GM21576 (cell line): ENCODE measurements at regions not wholly inside any gene's neighbourhood (a gene's known extent, or its start where the extent isn't known, plus 50 kb on each side); places are given as distances from the start of the nearest gene placed in this dataset.

Source experiments
- ATAC-seq: cut with Tn5 transposase; IDR thresholded peaks from one replicate; pipeline ENCODE4 v1.9.1; 2021; ENCODE audit warnings: mild to moderate bottlenecking, moderate library complexity; ENCODE audit not compliant: unreplicated experiment

DNA sequence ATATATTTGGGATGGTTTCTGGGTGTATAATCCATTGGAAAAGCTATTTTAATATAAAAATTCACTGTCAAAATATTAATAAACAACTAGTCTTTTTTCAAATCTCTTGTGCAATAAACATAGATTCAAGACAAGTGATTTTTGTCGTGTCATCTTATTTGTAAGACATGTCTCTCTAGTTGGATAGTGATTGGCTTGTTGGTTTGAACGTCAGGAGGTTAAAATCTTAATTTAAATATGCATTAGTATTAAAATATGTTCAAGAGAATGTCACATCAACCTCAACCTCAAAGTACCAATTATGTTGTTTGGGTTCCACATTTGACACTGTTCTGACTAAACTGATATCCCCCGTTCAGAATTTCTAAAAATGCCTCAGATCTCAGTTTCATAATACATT lies 287.6 kb downstream of the CASP12 start:
- ATAC-seq, result no peak

DNA sequence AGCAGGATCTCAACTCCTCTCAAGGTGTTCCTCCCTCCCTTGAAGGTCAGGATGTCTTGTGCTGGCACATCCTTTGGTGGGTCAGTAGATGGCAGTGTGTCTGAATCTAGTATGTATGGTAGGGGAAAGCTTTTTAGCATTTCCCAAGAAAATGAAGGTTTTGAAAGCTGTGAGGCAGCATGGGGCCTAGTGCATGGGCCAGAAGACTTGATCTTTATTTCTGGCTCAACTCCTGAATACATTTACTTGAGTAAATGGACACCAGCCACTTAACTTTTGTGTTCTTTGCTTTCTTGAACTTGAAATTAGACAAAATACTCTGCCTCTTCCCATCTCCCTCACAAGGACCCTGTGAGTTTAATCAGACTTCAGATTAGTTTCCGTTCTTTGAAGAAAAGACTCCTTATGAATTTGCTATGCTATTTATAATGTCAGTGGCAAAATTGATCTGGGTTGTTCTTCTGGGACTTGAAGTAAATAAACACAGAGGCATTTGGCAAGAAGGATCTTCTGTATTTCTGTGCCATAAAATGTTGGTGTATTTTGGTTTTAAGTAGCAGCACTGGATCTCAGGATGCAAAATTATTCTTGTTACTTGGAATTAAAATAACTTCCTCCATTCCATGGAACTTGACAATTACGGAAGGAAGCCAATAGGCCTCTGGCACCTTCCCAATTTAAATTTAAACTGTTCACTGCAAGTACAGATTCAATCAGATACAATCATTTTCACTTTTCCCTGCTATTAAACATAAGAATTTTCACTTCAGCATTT lies 288.8 kb downstream of the CASP12 start:
- ATAC-seq, result peak; percentile 91

DNA sequence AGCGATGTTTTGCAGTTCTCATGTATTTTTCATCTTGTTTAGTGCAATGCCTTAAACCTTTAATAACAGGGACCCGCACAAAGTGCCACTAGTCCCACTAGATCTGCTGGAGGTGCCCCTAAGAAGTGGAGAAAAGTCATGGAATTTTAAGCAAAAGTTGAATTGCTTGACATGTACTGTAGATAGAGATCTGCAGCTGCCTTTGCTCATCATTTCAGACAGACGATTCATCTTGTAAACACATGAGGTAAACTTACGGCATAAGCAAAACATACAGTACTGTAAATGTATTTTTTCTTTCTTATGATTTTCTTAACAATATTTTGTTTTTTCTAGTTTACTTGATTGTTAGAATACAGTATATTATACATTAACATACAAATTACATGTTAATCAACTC lies 295.6 kb downstream of the CASP12 start:
- no peak for ATAC-seq

DNA sequence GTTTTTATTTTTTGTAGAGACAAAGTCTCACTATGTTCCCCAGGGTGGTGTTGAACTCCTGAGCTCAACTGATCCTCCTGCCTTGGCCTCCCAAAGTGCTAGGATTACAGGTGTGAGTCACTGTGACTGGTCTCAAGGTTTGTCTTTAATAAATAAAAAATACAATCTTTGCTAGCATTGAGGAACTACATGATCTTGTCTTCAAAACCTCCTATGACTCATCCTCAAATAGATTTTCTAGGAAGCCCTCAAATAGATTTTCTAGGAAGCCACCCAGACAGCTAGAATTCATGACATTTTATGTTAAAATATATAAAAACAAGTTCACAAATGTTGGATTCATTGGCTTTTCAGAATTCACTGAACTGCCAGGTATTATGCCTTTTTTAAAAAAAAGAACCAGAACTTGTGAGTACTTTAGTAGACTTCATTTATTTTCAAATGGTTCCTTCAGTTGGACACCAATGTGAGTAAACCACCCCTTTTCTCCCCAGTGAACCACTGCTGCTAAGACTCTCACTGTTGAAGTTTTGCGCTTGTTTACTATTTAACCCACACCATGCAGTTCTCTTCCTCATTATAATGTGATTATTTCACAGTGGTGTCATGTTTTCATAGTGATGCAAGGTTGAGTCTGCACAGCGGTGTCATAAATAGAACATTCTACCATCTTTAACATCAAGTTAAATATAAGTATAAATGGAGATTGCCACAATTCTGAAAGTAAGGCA lies 303.9 kb downstream of the CASP12 start:
- ATAC-seq, result no peak

DNA sequence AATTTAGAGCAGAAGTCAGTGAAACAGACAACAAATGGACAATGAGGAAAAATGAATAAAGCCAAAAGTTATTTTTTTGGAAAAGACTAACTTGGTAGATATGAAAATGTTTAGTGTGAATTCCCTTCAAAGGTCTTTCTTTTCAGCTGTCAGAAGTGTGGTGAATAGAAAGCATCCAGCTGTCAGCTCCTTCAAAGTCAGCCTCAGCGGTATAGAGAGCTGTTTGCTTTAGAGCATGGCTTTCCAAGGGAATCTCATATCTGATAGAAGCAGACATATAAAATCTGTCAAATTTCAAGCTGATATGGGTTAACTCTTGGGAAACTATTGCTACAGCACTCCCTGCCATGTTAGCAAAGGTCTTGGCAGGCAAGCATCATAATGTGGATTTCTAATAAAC lies 309.3 kb downstream of the CASP12 start:
- no peak for ATAC-seq

DNA sequence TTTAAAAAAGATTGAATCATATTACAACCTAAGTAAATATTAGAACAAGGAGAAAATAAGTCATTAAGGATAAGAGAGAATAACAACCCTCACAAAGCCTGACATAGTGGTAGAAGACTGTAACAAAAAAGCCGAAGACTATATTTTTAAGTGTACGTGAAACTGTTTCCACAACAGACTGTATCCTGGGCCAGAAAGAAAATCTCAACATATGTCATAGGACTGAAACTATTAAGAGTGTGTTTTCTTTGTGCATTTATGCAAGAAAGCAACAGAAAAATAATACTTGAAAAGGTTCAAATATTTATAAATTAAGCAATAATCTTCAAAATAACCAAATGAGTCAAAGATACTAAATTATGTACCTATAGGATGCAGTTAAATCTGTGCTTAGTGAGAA lies 309.8 kb downstream of the CASP12 start:
- ATAC-seq, result no peak

DNA sequence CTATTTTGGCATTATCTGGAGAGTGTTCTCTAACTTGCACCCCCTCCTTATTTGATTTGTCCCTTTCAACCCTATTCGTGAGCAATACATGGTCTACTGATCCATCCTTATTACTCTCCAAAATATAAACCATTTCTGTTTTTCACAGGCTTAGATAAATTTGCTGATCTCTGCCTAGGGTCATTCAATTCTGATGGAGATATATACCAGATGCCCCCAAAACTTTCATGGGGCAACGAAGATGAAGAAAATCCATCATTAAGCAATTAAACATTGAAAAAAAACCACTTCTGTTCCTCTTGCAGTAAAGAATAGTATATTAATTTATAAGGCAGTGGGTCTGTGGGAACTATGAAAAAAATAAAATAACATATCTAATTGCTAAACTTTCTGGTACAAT lies 313.4 kb downstream of the CASP12 start:
- no peak for ATAC-seq

DNA sequence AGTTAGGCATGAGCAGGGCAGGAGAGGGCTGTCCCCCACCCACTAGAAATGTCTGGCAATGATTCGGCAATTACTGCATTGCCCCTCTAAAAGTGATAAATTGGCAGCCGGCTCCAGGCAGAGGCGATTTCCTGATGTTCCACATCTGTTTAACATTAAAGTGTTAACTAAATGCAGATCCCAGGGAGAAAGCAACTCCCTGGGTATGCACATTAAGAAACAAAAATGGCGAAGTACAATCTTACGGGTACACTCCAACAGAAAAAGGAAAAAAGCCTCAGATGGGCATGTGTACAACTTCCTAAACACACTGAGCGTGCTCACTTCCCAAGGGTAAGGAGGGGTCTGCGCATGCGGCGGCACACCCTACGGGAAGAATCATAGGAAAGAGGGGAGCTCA lies 314.4 kb downstream of the CASP12 start:
- ATAC-seq, result no peak

DNA sequence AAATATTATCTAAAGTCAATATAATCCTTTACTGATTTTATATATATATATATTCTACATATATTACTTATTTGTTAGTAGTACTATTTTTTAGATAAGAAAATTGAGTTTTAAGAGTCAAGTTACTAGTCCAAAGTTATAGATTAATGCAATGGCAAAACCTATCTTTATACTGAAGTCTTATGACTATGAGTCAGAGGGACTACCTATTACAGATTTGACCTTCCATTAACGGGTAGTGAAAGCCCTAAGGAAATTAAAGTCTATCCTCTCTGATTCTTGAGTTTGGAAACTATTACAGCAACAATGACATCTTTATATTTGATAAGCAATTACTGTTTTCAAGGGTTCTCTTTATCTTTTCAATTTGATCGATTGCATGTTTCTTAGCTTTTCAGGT lies 315.8 kb downstream of the CASP12 start:
- ATAC-seq, result no peak

DNA sequence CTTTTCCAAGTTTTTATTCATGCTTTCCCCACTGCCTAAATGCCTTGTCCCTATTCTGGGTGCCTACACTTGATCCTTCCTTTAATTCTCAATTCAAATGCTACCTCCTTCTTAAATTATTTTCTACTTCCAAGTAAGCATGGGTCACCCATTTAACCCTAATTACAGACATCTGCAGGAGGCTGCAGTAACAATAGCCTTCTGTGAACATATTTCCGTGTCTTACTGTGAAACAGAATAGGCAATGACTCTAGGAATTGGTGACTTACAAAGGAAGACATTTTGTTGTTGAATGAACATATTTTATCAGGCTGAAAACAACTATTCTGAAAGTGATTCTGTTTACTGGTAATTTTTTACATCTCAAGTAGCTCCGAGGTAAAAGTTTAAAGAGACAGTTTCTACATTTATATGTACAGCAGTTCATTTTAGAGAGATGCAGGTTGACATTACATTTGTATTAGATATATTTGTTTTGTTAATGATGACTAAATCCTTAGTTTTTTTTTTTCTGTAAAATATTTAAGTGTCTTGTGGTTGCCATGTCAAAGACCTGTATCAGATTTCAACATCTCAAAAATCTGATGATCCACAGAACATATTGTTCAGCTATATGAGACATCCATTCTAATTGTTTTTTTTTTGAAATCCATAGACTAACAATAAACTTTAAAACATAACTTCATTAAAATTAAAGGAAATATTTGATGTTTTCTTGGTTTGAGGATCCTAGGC lies 316.8 kb downstream of the CASP12 start:
- no peak for ATAC-seq

DNA sequence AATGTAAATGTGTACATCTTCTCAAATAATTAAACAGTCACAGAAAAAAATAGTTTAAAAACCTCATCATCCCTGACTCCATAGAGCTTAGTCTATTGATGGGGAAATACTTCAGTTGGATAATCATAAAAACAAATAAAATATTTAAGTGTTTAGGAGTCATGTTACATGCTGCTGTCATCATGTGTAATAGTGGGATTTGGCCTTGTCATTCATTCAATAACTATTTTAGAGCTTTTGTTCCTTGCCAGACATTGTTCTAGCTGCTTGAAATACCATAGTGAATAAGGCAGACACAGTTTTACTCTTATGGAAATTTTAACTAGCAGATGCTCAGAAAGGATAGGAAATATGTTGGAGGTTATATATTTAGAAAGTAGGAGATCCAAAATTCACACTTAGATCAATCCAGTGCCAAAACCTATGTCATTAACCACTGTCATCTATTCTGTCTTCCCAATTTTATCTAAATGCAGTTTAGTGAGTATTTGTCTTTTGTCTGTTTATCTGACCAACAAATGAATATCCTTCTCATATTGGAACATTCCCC lies 324.7 kb downstream of the CASP12 start:
- ATAC-seq, result no peak

DNA sequence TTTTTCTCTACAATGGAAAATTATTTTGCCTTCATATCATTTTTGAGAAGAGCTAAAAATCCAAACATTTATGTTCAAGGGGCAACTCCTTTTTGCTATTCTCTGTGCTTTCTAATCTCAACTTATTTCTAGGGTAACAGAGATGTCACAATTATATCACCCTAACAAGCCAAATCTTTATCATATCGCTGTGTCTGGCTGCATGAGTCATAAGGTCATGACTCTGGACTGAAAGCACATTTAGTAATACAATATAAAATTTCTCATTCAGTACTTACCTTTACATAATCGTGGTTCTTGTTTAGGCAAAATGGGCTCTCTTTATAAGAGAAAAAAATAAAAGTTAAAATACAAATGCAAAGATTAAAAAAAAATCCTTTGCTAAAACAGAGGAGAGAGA lies 326.0 kb downstream of the CASP12 start:
- ATAC-seq, result no peak

DNA sequence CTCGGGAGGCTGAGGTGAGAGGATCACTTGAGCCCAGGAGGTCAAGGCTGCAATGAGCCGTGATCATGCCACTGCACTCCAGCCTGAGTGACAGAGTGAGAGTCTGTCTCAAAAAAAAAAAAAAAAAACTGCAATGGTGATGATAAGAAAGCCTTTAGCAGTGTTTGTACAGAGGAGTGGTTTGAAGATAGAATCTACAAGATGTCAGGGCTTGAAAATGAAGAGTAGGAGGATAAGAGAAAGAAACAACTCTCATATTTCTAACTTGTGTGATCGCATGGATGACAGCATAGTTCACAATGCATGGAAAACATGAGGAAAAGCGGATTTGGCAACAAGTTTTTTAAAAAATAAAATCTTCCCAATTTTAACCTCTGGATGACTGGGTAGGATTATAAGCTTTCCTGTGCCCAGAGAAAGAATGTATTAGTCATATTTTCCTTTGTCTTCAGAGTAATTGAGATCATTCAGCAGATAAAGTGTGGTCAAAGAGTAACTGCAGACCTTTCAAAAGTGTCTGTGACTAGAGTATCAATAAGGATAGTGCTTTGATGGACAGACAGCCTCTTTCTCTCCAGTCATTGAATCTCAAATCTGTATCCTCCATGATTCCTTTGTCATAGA lies 328.1 kb downstream of the CASP12 start:
- ATAC-seq, result no peak

DNA sequence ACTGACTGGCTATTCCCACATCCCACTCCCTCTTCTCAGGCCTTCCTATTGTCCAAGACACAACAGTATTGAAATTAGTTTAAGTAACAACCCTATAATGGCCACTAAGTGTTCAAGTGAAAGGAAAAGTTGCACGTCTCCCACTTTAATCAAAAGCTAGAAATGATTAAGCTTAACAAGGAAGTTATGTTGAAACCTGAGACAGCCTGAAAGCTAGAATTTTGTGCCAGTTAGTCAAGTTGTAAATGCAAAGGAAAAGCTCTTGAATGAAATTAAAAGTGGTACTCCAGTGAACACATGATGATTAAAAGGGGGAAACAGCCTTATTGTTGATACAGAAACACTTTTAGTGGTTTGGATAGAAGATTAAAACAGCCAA lies 332.7 kb downstream of the CASP12 start:
- no peak for ATAC-seq

DNA sequence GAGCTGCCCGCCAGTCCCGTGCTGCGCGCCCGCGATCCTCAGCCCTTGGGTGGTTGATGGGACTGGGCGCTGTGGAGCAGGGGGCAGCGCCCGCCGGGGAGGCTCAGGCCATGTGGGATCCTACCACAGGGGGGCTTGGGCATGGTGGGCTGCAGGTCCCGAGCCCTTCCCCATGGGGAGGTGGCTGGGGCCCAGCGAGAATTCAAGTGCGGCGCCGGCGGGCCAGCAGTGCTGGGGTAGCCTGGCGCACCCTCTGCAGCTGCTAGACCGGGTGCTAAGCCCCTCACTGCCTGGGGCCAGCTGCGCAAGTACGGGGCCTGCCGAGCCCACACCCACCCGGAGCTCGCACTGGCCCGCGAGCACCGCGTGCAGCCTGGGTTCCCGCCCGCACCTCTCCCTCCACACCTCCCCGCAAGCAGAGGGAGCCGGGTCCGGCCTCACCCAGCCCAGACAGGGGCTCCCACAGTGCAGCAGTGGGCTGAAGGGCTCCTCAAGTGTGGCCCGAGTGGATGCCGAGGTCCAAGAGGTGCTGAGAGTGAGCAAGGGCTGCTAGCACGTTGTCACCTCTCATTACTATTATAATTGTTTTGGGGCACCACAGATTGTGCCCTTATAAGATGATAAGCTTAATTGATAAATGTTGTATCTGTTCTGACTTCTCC lies 333.2 kb downstream of the CASP12 start:
- no peak for ATAC-seq

DNA sequence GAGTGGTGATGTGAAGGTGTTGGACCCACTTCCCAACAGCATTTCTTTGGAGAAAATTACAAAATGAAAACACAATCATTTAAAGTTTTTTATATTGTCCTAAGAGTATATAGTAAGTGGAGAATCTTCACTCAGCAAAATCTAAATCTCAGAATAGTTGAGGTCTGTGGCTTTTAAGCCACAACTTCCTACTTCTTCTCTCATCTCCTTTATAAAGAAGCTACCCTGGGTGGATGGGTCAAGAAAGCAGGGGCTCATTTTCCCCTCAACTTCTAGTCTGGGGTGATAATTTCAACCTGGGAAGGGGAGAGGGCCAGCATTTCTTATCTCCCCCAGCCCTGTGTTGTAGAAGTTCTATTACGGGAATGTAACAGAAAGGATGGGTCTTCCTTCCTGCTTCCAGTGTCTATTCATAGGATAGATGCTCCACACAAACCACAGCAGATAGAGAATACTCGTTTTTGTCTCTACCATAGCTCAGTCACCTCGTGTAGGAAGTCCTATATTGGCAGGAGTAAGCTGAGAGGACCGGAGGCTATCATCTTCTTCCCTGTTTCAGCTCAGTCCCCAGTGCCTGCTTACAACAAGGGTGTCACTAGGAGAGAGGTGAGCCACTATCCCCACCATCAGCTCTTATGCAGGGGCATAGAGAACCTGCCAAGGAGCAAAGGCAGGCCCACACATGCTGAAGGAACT lies 341.5 kb downstream of the CASP12 start:
- no peak for ATAC-seq

DNA sequence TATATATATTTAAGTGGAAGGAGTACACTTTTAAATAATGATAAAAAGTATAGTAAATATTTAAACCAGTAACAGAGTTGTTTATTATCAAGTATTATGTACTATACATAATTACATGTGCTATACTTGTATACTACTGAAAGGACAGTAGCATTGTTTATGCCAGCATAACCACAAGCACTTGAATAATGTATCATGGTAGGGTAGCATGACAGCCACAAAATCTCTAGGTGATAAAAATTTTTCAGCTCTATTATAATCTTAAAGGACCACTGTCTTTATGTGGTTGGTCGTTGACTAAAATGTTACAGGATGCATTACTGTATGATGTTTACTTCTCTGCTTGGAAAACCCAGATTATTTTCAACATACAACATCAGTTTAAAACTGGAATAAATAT lies 349.2 kb downstream of the CASP12 start:
- ATAC-seq, result no peak

DNA sequence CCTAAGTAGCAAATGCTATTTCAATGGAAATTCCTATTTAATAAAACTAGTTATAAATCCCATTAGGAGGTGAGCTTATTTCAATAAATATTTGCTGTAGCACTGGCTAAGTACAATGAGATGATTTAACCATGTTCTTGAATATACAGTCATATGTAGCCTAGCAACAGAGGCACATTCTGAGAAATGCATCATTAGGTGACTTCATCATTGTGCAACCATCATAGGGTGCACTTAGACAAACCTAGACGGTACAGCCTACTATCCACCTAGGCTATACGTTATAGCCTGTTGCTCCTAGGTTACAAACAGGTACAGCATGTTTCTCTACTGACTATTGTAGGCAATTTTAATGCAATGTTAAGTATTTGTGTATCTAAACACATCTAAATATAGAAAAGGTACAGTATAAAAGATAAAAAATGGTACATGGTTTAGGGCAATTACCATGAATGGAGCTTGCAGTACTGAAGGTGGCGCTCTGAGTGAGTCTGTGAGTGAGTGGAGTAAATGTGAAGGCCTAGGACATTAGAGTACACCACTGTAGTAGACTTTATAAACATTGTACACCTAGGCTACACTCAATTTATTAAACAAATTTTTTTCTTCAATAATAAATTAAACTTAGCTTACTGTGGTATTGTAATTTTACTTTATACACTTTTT lies 350.1 kb downstream of the CASP12 start:
- ATAC-seq, result no peak

DNA sequence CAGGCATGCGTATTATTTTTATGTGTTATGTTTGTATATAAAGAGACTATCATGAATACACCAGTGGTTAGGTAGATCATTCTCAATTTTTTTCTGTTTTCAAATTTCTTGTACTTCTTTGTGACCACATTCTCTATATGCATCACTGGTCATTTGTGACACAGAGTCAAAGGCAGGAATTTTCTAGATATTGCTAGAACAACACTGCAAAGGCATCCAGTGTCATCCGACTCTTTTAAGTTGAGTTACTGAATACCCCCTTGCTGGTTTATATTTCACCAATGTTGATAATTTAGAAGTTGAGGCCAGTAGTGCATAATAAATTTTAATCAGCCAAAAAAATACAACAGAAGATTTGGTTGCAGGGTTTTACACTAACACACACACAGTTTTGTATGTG lies 351.8 kb downstream of the CASP12 start:
- no peak for ATAC-seq

DNA sequence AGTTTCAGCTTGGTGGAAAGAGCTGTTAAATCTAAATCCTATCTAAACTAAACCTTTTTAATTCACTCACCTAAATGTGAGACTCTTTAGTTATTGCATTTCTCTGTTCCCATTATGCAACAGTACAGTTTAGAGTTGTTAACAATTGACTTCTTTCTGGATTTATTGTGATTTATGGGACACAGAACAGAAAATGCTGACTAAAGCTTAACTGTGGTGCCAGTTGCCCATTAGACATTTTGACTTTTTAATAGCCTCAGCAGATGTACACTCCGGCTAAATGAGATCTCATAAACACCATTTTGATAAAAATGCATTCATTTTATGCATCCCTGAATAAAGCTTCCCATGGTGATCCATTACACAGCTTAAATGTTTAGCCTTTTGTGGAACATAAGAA lies 356.6 kb downstream of the CASP12 start:
- no peak for ATAC-seq
